Posterior cingulate gyrus (tissue), 11 donors: ENCODE measurements at regions not wholly inside any gene's neighbourhood (a gene's known extent, or its start where the extent isn't known, plus 50 kb on each side); places are given as distances from the start of the nearest gene placed in this dataset.

Source experiments
- DNase-seq, 10 donors: peaks; one replicate each; pipeline versions ENCODE4 v3.0.0 to v3.0.0-alpha.2; 2020 to 2021; ENCODE audit warnings: mixed read lengths in 3 of 10
- intact Hi-C: fragments of 100-400 bp; cut with DNase I; formaldehyde crosslinking; loops from one replicate; pipeline ENCODE4 v1.15.1; 2023

DNA sequence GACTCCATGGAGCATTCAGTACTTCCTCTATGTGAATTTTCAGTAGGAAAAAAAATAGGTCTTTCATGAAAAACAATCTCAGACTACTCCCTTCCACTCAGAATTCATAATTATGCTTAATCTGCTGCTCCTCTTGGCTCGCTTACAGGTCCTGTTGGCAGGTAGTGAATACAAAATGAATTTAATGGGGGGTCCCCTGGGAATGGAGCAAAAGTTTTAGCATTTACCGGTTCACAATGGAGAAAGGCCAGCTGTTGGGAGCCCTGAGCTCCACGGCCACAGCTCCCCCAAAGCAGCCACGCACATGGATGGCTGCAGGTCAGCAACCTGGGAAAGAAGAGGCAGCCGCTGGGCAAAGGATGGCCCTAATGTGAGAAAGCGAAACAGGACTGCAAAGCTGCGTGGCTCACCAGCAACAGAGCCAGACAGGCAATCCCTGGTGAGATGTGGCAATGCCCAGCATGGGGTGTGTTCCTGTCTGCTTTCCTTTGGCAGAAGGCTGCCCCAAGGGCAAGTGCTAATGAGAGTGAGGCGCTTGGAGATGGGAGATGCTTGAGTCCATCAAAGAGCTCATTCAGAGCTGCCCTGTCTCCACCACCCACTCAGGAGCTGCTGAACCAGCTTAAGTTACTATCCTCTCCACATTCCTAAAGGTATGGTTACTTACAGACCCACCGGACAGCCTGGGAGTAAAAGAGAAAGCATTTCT lies 447.4 kb downstream of the EPHA4 start:
- peak in 1 of 10 donors; percentile 81 for DNase-seq
- intact Hi-C loops = no loop called here

DNA sequence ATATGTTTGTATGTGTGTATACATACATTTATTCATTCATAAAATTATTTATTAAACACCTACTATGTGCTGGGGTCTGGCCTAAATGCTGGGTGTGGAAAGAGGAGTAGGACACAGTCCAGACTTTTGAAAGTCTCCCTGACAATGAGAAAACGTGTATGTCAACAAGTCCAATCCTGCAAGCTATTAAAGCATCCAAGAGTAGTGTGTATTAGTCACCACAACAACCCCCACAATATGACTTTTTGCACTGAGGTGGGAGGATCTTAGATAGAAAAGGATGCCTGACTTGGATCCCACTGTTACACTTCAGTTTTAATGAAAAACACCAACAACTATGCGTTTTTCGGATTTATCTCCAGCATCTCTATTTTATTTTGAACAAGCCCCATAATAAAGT lies 446.4 kb downstream of the EPHA4 start:
- no peak for DNase-seq
- intact Hi-C loops = no loop called here

DNA sequence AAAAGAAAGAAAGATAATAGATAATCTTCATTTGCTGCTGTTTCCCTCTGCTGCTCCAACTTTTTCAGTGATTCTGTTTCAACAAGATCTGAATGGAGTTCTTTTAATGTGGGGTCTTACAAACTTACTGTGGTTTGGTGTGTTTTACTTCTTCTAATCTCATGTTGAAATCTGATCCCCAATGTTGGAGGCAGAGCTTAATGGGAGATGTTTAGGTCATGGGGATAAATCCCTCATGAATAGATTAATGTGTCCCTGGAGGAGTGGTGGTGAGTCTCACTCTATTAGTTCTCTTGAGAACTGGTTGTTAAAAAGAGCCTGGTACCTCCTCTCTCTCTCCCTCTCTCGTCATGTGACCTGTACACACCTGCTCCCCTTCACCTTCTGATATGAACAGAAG lies 442.4 kb downstream of the EPHA4 start:
- DNase-seq = no peak
- intact Hi-C loops = no loop called here

GRCh38 chr2:221130431-221130830 lies 441.7 kb downstream of the EPHA4 start:
- intact Hi-C loops = no loop called here
- no peak for DNase-seq

DNA sequence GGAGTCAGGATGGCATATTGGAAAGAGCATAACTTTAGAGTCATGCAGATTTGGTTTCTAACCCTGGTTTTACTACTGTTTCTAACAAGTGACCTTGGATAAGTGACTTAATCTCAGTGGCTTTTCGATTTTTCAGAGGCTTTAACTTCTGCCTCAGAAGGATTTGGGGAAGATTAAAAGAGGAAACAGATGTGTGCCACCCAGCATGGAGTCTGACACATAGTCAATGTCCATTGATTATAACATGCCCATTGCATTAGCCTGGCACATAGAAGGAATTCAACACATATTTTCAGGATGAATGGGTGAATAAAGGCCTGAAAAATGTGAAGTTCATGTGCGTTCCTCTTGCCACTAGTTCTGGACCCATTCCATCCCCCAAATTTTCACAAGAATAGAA lies 438.2 kb downstream of the EPHA4 start:
- no peak for DNase-seq
- intact Hi-C loops = no loop called here

GRCh38 chr2:221134718-221135117 lies 437.4 kb downstream of the EPHA4 start:
- intact Hi-C loops = no loop called here
- no peak for DNase-seq

DNA sequence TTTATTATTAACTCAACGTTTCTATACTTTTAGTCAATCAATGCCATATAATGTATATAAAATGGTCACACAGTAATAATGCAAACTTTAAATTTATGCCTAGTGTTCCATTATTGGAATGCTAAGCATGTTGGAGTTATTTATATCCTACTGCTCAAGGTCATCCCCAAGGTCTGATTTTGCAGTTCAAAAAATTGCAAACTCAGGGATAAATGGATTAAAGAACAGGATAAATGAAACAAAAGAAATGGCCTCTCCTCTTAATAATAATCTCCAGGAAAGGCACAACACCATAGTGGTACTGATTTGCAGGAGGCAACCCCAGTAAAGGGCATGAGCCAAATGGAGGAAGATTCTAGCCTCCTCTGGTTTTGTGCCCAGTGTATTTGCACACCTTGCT lies 436.4 kb downstream of the EPHA4 start:
- intact Hi-C loops = no loop called here
- DNase-seq = no peak

- intact Hi-C loops = no loop called here
- DNase-seq = peak in 1 of 10 donors; percentile 44
These were observed 434.7 kb downstream of the EPHA4 start for GRCh38 chr2:221137385-221137784.

GRCh38 chr2:221142341-221142740 lies 429.8 kb downstream of the EPHA4 start:
- intact Hi-C loops = no loop called here
- no peak for DNase-seq

- intact Hi-C loops = no loop called here
These were observed 428.9 kb downstream of the EPHA4 start for GRCh38 chr2:221143231-221143630.

GRCh38 chr2:221144909-221145308 lies 427.2 kb downstream of the EPHA4 start:
- intact Hi-C loops = no loop called here
- DNase-seq = no peak

More at GRCh38 chr2:221143231-221143630, 428.9 kb downstream of the EPHA4 start:
- no peak for DNase-seq

GRCh38 chr2:221145396-221145795 lies 426.7 kb downstream of the EPHA4 start:
- intact Hi-C loops = no loop called here
- DNase-seq = no peak

DNA sequence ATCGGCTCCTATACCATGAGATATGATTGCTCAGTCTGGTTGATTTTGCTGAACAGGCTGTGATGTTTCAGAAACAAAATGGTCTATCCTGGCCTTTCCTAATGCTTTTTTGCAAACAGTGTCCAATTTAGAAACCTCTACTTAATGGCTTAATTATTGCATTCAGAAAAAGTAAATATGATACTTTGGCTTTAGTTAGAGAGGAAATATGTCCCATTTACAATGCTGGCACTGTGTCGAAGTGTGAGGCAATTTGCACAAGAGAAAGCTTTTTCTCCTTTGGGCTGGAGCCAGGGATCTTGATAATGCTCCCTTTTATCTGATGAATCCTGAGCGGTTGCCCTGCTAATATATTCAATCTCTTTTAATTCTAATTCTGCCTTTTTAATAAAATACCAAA lies 418.9 kb downstream of the EPHA4 start:
- DNase-seq = peak in 2 of 10 donors; percentile 4 to 37
- intact Hi-C loops = no loop called here

- intact Hi-C loops = no loop called here
These were observed 417.9 kb downstream of the EPHA4 start for GRCh38 chr2:221154176-221154575.

GRCh38 chr2:221156062-221156734 lies 415.9 kb downstream of the EPHA4 start:
- no peak for DNase-seq
- intact Hi-C loops = no loop called here

More at GRCh38 chr2:221154176-221154575, 417.9 kb downstream of the EPHA4 start:
- DNase-seq = no peak

- no peak for DNase-seq
- intact Hi-C loops = no loop called here
These were observed 410.9 kb downstream of the EPHA4 start for GRCh38 chr2:221161186-221161585.

DNA sequence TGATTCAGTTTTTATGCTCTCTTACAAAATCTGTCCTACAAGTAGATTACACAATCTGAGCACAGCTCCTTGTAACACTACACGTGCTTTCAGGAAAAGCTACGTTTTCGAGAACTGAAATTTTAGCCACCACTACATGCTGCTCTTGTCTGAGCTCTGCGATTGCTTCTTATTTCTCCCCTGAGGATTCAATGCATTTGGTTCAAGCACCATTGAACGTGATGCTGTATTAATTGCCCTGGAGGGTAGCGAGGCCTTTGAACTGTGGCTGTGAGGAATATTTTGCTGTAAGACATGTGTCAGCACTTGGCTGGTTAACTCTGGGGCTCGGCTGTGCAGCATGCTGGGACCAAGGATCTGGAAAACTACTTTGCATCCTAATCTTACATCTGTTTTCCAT lies 405.8 kb downstream of the EPHA4 start:
- intact Hi-C loops = no loop called here
- DNase-seq = no peak

GRCh38 chr2:221167561-221167960 lies 404.5 kb downstream of the EPHA4 start:
- intact Hi-C loops = no loop called here
- DNase-seq = no peak

- intact Hi-C loops = no loop called here
- DNase-seq = peak in 1 of 10 donors; percentile 55
These were observed 402.4 kb downstream of the EPHA4 start for GRCh38 chr2:221169724-221170123.

DNA sequence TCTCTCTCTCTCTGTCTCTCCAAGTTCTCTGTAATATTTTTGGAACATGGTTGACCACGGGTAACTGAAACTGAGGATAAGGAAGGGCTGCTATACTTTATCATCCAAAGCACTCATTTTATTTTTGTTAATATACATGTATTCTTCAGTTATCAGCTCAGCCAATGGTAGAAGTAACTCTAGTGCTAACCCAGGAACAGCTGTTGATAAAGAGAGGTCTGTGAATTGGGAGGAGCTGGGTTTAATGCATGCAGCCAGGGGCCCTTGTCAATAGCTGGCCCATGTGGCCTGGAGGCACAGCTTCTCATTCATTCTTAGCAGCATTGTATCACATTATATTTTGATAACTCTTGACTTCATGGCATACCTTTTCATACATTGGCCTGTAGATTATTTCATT lies 401.6 kb downstream of the EPHA4 start:
- intact Hi-C loops = no loop called here
- DNase-seq = no peak

DNA sequence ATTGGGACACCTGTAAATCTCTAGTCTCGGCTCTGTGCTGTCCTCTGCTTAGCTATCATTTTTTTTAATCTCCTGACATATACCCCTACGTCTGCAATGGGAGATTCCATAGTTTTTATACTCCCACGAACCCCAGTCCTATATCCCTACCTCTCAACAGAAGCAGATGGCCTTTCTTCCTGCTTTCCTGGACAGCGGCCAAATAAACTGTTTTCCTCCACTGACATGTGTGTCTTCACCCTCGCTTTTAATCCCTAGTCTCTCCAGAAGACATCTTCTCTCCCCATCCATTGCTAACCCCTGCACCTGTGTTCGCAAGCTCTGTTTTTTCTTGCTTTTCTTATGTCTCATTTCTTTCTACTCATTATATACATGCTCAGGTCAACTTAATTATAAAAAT lies 395.4 kb downstream of the EPHA4 start:
- no peak for DNase-seq
- intact Hi-C loops = no loop called here

DNA sequence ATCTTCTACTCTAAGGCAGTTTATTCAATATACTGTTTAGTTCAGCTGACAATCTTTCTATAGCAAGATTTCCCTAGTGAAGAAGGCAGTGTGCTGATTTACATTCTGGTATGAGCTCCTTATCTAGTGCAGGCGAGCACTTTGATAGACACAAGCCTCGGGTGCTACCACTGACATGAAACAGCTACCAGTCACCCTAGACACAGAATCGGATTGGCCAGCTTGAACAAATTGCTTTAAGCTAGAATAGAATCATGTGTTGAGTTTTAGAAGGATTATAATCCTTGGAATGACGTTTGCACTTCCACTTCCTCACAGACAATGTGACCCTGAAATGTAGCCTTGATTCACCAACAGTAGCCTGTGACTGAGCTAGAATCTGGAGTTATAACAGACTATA lies 394.0 kb downstream of the EPHA4 start:
- DNase-seq = no peak
- intact Hi-C loops = no loop called here
